CD4-positive, alpha-beta T cell treated with Interleukin-17A for 4 hours (primary cell): ENCODE measurements at regions not wholly inside any gene's neighbourhood (a gene's known extent, or its start where the extent isn't known, plus 50 kb on each side); places are given as distances from the start of the nearest gene placed in this dataset.

Experiments used
- DNase-seq: peaks from one replicate; pipeline ENCODE4 v3.0.0-alpha.2; 2020; ENCODE audit warnings: mixed read lengths

DNA sequence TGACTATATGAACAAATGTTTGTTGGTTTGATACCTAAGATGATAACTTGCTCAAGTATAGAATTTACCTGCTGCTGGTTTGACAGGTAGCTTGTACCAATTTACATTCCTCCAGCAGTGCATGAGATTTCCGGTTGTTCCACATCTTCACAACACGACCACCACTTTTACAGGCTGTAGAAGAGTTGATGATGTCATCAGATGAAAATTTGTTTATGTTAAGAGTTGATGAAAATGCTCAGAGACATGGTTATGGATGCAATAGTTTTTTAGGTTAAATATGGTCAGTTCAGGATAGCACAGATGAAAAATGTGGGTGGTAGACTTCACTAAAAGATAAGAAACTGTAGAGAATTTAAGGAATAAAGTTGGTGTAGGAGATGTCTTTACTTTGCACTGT lies 468.3 kb downstream of the PCDH18 start:
- DNase-seq = no peak

DNA sequence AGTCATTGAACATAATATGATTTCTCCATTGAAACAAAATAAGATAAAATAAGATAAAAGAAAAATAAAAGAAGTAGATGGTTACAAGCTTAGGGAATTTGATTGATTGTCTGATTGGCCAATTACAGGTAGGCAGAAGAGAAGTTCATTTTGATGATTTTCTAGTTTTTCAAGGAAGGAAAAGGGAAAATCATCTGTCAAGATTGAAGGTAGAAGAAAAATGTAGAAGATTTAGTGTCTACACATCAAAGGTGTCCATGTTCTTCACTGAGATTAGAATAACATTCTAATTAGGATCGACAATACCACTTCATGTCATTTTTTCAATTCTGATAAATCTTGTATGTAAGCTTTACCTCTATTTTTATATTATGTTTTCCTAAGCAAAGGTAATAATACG lies 489.1 kb downstream of the PCDH18 start:
- no peak for DNase-seq

DNA sequence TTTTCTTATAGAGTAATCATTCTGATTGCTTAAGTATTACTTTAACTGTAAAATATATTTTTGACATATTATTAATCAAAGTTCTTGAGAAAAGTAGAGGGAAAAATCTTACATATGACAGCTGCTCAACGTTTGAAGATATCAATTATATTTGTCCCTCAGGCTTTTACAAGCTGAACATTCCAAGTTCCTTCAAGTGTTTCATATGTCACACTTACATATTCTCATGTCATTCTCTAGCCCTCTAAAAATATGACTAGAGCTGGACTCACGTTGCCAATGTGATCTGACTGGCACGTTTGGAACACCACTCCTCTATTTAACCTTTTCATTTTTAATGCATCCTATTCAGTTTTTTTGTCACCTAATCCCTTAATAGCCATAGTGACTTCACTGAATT lies 492.9 kb downstream of the PCDH18 start:
- no peak for DNase-seq

DNA sequence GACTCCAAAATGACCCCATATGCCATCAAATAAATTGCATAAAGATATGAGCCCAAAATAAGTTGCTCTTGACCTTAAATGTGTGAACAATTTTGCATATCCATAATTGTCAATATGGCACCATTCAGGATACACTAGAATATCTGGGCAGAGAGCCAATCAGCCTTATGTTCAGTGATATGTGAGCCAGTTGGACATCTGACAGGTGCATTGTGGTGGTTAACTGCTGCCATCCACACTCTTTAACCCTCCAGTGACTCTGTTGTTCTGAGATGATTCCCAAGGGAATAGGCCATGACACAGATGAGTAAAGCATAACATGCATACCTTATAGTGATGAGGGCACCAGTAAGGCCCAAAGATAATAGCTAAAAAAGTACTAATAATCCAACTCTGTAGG lies 500.1 kb downstream of the PCDH18 start:
- DNase-seq = no peak

DNA sequence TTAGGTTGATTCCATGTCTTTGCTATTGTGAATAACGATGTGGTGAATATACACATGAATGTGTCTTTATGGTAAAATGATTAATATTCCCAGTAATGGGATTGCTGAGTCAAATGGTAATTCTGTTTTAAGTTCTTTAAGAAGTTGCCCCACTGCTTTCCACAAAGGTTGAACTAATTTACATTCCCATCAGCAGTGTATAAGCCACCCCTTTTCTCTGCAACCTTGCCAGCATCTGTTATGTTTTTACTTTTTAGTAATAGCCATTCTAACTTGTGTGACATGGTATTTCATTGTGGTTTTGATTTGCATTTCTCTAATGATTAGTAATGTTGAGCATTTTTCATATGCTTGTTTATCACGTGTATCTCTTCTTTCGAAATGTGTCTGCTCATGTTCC lies 503.3 kb downstream of the PCDH18 start:
- no peak for DNase-seq

DNA sequence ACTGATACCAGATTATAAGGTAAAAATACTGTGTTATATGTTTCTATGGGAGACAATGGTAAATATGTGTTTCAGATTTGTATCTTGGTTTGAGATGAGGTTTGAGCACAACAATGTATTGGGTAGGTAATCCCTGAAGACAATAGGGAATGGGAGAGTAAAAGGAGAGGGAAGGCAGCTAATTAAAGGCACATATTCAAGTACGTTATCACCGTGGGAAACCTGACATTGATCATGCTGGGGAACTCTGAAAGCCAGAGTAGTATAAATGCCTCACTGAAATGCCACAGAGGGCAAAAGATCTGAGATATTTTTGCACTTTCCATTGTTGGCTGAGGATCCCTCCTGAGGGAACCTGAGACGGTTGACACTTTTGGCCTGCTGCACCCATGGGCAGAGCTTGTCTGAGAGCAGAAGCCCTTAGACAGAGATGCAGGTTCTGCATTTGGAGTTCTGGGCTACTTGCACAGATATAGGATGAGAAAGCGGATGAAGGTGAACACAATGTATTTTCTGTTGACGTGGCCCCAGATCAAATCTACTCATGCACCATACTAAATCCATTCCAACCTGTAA lies 506.7 kb downstream of the PCDH18 start:
- no peak for DNase-seq

DNA sequence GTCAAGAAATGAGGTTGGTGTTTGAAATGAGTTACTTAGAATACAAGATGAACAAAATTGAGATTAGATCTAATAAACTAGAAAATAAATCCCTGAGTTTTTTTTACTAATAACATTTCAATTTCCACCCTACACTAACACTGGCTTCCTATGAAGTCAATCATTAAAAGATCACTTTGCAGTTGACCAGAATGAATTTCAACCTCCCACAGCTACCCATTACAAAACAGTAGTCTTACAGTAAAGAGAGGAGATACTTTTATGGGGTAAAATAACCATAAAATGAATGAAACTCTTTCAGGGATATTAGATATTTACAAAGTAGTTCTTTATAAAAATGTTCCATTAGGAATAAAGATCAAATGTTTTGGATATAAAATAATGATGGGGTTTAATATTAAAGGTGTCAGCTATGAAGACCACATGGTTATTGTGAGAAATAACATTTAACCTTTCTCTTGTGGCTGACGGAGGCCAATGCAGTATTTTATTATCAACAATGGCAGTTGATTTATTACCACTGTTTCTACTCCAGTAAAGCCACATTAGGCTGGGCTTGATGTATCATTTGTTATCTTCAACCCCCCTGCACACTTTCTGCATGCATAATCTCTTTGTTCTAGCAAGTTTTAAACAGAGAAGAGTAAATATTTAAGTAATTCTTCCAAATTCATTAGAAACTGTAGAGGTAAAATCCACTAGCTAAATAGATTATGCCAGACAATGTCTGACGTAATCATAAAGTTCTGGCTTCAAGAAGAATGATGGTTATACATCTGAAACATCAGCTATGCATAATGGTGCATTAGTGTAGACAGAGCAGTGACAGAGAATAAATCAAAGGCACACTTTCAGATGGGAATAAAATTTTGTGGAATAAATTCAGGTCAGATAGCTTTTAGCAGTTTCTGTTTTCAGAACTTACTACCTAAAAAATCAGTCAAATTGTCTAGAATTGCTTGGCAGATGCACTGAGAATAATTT lies 516.6 kb downstream of the PCDH18 start:
- DNase-seq = no peak

DNA sequence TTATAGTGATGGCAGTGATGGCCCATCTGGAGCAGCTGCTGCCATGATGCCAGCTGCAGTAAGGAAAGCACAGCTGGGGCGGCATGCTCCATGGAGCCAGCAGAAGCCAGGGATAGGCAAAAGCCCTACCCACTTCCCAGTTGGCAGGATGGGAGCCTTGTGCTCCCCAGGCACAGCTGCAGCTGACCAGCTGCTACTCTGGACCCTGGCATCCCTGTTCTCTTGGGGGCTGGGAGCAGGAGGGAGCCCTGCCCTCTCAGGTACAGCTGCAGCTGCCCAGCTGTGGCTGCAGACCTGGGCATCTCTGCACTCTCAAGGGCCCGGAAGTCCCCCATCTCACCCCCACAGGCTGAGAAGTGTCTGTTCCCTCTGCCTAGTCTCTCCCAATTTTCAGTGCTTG lies 531.9 kb downstream of the PCDH18 start:
- DNase-seq = no peak

DNA sequence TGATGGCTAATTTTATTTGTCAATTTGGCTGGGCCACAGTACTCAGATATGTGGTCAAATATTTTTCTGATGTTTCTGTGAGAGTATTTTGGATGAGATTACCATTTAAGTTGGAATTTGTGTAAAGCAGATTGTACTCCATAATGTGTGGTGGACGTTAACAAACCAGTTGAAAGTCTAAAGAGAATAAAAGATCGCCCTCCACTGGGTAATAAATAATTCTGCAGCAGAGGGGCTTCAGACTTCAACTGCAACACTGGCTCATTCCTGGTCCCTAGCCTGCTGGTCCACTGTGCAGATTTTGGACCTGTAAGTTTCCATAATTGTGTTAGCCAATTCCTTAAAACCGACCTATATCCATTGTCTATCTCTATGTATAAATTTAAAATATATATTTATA lies 540.3 kb downstream of the PCDH18 start:
- DNase-seq = no peak

DNA sequence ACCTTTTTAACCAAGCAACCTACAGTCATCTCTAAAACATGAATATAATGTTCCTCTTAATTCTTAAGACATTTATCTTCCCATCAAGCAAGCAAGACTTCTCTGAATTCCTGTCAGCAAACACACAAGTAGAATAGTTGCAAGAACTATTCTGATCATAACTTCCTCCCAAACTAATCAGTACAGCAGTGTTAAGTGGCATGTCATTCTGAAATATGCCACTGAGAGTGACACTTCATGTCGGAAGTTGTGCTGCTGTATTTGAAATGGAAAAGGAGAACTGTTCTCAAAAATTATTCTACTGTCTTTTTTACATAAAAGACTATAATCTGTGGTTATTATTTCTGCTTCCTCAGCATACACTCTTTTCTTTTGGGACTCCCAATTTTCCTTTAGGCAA lies 546.6 kb downstream of the PCDH18 start:
- no peak for DNase-seq

DNA sequence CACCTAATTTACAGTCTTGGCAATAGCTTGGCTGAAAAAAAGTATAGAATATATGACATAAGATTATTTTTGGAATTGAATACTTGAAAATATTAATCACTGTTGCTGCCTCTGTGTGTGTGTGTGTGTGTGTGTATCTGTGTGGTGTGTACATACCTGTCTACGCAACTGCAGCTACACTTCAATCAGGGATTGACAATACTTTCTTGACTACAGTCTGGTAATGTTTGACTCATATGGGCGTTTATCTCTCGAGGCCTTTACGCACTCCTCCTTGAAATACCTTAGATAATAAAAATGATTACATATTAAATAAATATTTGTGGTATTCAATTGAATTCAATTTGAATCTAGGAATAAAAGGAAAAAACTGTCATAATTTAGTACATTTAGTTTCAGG lies 565.2 kb downstream of the PCDH18 start:
- DNase-seq = no peak

DNA sequence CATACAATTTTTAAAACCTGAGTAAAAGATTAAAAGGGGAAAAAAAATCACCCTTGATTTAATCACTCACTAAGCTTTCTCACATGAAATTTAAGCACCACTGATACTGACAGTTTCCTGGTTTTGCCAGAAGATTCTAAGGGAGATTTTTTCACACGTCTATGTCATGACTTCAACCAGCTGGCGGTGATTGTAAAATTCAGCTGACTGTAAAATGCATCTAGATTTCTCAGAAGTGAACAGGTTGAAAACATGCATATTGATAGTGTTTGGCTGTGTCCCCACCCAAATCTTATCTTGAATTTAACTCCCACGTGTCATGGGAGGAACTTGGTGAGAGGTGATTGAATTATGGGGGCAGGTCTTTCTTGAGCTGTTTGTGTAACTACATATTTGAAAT lies 566.8 kb downstream of the PCDH18 start:
- DNase-seq = no peak

DNA sequence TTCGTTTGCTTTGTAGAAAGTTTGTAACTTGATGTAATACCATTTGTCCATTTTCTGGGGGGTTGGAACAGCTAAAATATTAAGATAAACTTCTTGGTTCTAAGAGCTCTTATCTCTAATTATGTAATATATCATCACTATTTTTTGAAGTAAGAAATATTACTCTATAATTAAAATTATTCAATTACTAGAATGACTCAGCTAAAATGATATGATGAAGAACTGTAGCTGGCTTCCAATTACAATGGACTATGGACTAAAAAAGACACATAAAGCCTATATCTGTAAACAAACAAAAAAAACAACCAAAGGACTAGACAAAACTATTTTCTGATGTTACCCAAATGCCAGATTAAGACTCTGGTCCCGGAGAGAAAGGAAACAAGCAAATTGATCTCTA lies 569.4 kb downstream of the PCDH18 start:
- DNase-seq = no peak

DNA sequence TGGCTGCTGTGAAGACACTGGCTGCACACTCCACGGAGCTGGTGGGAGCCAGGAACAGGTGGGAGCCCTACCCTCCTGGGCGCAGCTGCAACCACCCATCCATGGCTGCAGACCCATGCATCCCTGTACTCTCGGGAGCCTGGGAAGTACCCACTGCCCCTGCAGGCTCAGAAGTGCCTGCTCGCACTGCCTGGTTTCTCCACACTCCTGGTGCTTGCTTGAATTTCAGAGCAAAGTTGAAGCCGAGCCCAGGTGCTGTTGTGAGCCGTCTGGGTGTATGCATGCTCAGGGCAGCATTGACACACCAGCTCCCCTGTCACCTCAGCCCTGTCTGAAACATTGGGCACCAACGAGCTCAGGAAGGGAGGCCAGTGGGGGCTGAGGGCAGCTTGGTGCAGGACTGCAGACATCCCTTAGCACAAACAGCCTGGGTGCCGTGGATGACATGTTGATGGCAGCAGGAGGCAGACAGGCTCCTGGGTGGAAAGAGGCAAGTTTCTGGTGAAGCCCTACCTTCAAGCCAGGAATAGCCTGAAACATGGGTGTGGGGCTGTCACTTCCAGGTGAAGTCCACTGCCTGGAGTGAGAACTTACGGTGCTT lies 585.9 kb downstream of the PCDH18 start:
- DNase-seq = no peak

DNA sequence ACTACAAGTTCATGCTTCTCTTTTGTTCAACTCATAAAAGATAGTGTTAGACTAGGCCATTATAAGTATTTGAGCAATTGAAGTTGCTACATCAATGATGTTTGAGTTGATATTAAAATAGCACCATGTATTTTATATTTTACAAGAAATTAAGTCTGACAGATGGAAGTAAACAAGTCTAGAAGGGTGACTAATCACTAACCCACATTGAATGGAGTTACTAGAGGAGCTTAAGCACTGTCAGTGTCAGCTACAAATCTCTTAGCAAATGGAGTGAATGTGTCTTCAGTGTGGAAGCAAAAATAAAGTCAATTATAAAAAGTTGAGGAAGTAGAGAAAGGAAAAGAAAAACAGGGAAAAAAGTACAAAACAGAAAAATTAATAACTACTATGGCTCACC lies 592.5 kb downstream of the PCDH18 start:
- DNase-seq = no peak

DNA sequence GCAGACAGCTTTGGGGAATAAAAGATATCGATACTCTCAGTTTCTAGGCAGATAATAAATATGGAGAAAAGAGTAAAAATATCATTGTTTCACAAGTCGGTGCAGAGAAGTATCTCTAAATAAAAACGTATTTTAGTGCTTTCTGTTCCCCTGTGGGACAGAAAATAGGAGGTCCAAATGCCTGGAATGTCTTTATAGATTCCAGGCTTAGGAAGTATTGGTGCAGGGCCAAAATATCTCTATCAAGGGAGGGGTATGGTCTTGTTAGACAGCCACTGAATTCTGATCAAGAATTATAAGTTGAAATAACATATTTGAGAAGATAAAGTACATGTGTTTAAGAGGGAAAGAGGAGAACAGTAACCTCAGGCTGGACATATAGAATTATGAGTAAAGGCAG lies 596.4 kb downstream of the PCDH18 start:
- DNase-seq = no peak

DNA sequence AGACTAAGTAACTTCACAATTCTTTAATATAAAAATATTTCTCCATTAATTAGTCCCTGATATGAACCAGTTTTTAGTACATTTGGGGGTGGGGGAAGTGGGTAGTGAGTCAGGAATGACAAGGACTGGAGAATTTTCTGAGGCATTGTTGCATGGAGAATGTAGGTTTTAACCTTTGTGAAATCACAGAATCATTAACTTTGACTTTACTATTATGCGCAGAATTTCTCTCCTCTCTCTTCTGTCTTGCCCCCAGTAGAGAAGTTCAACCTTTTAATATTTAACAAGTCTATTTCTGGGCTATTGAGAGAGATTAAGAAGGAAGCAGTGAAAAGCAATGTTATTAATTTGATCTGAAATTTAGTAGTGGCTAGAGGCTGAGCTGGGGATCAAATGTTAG lies 597.0 kb downstream of the PCDH18 start:
- DNase-seq = no peak

DNA sequence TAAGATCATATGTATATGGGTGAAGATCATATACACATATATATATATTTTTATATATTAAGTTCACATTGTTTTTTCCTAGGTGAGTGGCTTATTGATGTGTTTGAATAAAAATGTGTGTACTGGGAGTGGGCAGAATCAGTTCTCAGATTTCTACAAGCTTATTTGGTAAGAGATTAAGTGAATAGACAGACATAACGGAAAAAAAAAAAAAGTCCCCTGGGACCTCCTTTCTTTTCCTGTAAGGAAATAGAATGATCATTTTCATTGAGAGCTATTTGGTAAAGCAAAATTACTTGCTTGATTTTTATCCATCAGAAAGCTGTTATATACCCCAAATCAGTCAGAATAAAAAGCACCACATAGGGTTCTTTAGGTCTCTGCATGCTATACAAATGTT lies 597.7 kb downstream of the PCDH18 start:
- DNase-seq = no peak

DNA sequence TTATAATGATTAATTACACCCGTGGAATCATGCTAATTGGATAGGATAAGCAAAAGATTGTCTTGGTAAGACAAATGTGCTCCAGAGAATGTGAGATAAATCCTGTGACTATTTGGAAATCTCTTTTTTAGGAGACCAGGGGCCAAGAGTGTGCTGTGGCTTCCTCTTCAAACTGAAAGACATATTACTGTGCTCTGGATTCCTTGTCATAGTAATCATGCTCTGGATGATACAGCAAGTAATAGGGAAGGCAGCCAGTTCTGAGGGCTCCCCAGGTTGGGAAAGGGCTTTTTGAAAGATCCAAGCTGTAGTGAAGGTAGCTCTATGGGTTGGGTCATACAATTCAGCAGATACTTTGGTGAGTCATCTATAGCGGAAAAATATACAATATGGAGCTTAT lies 600.5 kb downstream of the PCDH18 start:
- DNase-seq = no peak

DNA sequence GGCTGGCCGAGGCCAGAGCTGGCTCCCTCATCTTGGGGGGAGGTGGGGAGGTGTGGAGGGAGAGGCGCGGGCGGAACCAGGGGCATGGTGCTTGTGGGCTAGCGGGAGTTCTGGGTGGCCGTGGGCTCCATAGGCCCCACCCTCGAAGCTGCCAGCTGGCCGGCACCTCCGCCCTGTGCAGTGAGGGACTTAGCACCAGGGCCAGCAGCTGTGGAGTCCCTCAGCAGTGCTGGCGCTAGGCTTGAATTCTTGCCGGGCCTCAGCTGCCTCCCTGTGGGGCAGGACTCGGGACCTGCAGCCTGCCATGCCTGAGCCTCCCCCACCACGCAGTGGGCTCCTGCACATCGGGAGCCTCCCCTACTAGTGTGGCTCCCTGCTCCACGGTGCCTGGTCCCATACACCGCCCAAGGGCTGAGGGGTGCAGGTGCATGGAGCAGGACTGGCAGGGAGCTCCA lies 603.3 kb downstream of the PCDH18 start:
- no peak for DNase-seq

DNA sequence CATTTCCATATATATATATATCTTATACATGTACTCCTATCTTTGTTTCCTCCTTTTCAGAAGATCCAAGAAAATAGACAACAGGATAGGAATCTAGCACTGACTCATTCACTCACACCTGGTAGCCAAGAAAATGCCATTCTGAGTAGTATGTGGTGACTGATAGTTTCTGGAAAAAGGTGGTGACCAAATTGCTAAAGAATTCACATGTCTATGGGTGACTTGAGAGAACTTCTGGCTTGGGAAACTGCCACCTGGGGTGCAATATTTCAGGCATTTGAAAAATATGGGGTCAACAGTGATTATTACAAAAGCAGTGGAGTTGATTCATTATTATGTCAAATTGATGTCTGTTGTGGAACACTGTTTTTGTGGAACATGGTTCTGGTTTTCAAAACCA lies 605.1 kb downstream of the PCDH18 start:
- no peak for DNase-seq

DNA sequence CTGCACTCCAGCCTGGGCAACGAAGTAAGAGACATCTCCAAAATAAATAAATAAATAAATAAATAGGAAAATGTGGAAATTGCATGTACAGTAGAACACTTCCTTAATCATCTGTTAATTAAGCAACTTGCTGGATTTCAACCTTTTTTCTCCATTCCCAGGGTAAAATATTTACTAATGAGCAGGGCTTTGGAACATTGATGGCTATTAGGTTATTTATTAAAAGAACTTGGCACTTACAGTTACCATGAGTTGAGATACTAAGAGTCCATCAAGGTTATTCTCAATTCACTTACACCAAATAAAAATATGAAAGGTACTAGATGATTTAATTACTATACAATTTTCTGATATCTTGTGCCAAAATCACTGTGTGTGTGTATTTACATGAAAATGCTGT lies 607.1 kb downstream of the PCDH18 start:
- no peak for DNase-seq

DNA sequence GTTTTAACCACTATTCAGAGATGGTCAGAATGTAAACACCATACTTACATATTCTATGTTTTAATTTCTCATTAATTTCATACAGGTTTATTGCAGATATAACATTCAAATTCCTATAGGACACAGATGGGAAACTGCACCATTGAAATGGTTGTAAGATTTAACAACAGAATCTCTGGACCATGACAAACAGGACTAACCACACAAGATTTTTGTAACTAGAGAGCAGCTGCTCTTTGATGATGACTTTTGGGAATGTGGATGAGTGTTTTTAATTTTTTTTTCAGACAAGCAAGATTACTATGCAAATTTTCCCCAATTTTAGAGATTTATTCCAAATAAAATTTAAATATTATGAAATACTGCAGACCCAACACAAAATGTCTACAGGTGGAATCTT lies 610.2 kb downstream of the PCDH18 start:
- no peak for DNase-seq
